HCT116 (cell line): ENCODE measurements at regions not wholly inside any gene's neighbourhood (a gene's known extent, or its start where the extent isn't known, plus 50 kb on each side); places are given as distances from the start of the nearest gene placed in this dataset.

ENCODE experiments used
- ATAC-seq: fragments of 200-7000 bp; cut with Tn5 transposase; 2 replicates; pipeline ENCODE4 v1.9.1; 2020; ENCODE audit warnings: mild to moderate bottlenecking, moderate library complexity
- BruUV-seq: library from RNA; stranded (reverse); fragments of 400-500 nt; replicated peaks from 2 replicates; lab custom pipeline; 2021; lab: Mats Ljungman, UMichigan
- CTCF ChIA-PET: fragments of 300-600 bp; sonication (Branson Sonifier 250); formaldehyde crosslinking; loops from one replicate; lab custom pipeline; 2021; ENCODE audit warnings: antibody characterized with exemption; lab: Charles Lee
- POLR2A ChIA-PET: fragments of 300-600, 350-600 bp; sonication (Branson Sonifier 250); formaldehyde crosslinking; loops from one replicate; lab custom pipeline; 2021; ENCODE audit warnings: antibody characterized with exemption; lab: Charles Lee
- RAD21 ChIA-PET, 2 experiments: fragments of 300-600 bp; sonication (Branson Sonifier 250); formaldehyde crosslinking; loops; one replicate each; lab custom pipeline; 2023; ENCODE audit warnings: low total read pairs in 2 of 2; ENCODE audit not compliant: uncharacterized antibody in 2 of 2, unreplicated experiment in 2 of 2, low non-redundant PET in 1 of 2; lab: Charles Lee
- DNase-seq: peaks from one replicate; pipeline ENCODE4 v3.0.0-alpha.2; 2010; ENCODE audit warnings: low read depth, low spot score
- H2AFZ ChIP-seq: fragments of 200-600 bp; shearing (Covaris generic), sonication (generic); 2 replicates; pipeline ENCODE4 v1.6.1; 2017; ENCODE audit warnings: low read depth, mixed run types, mixed read lengths, antibody characterized with exemption, low read length; ENCODE audit not compliant: poor library complexity, severe bottlenecking
- H3K27ac ChIP-seq: 2 replicates; pipeline ENCODE4 v1.5.1; 2012; ENCODE audit warnings: low read depth, low read length
- H3K27me3 ChIP-seq: fragments of 200-600 bp; sonication (generic); 2 replicates; pipeline ENCODE4 v1.6.1; 2016; ENCODE audit warnings: mixed run types, low read length, mixed read lengths; ENCODE audit not compliant: insufficient read depth
- H3K36me3 ChIP-seq, 2 experiments: fragments of 200-500 bp in 1 of 2; fragments of 200-600 bp in 1 of 2; sonication (Bioruptor generic) in 1 of 2; sonication (generic) in 1 of 2; 2 replicates each; pipeline versions ENCODE4 v1.5.1 to v1.6.1; 2014 to 2016; ENCODE audit warnings: low read length in 2 of 2, inconsistent platforms in 1 of 2, mixed read lengths in 1 of 2, mixed run types in 1 of 2; ENCODE audit not compliant: insufficient read depth in 2 of 2, control insufficient read depth in 1 of 2
- H3K4me1 ChIP-seq, 2 experiments: fragments of 200-600 bp in 1 of 2; sonication (generic) in 1 of 2; 2 replicates each; pipeline versions ENCODE4 v1.5.1 to v1.6.1; 2012 to 2017; ENCODE audit warnings: low read length in 2 of 2, inconsistent platforms in 1 of 2, mild to moderate bottlenecking in 1 of 2, mixed read lengths in 1 of 2, mixed run types in 1 of 2, moderate library complexity in 1 of 2; ENCODE audit not compliant: insufficient read depth in 2 of 2, control insufficient read depth in 1 of 2
- H3K4me2 ChIP-seq: fragments of 200-600 bp; sonication (generic); 2 replicates; pipeline ENCODE4 v1.6.1; 2017; ENCODE audit warnings: mixed run types, low read length, mixed read lengths
- H3K4me3 ChIP-seq, 2 experiments: fragments of 200-600 bp in 1 of 2; sonication (generic) in 1 of 2; replicated peaks in 1 of 2; 2 replicates each; pipeline ENCODE4 v1.5.1; 2011 to 2016; ENCODE audit warnings: low read length in 2 of 2, control low read depth in 1 of 2, low read depth in 1 of 2, mild to moderate bottlenecking in 1 of 2, mixed read lengths in 1 of 2, mixed run types in 1 of 2
- H3K79me2 ChIP-seq: fragments of 200-600 bp; sonication (generic); 2 replicates; pipeline ENCODE4 v1.6.1; 2017; ENCODE audit warnings: mild to moderate bottlenecking, mixed run types, low read length, moderate library complexity, mixed read lengths; ENCODE audit not compliant: insufficient read depth
- H3K9ac ChIP-seq: fragments of 200-600 bp; sonication (generic); 2 replicates; pipeline ENCODE4 v1.6.1; 2016; ENCODE audit warnings: low read length, mixed read lengths
- H3K9me2 ChIP-seq: fragments of 200-600 bp; sonication (generic), shearing (Covaris generic); 2 replicates; pipeline ENCODE4 v1.6.1; 2017; ENCODE audit warnings: mixed run types, mild to moderate bottlenecking, moderate library complexity; ENCODE audit not compliant: insufficient read depth
- H3K9me3 ChIP-seq, 2 experiments: fragments of 200-500 bp in 1 of 2; fragments of 200-600 bp in 1 of 2; sonication (Bioruptor generic) in 1 of 2; sonication (generic) in 1 of 2; 2 replicates each; pipeline ENCODE4 v1.6.1; 2014 to 2017; ENCODE audit warnings: low read length in 2 of 2, mixed read lengths in 2 of 2, inconsistent platforms in 1 of 2, low read depth in 1 of 2, mild to moderate bottlenecking in 1 of 2, mixed run types in 1 of 2, moderate library complexity in 1 of 2; ENCODE audit not compliant: control insufficient read depth in 1 of 2, insufficient read depth in 1 of 2
- H4K20me1 ChIP-seq: fragments of 200-600 bp; sonication (generic), shearing (Covaris generic); 2 replicates; pipeline ENCODE4 v1.6.1; 2017; ENCODE audit warnings: mixed run types, mild to moderate bottlenecking, moderate library complexity; ENCODE audit not compliant: insufficient read depth
- CBX3 ChIP-seq: IDR thresholded peaks from 2 replicates; pipeline ENCODE4 v1.6.1; 2012; ENCODE audit warnings: low read depth
- CEBPB ChIP-seq: IDR thresholded peaks from 2 replicates; pipeline ENCODE4 v1.6.1; 2012; ENCODE audit warnings: low read depth
- EGR1 ChIP-seq: IDR thresholded peaks from 2 replicates; pipeline ENCODE4 v1.6.1; 2012; ENCODE audit warnings: low read depth
- EZH2phosphoT487 ChIP-seq: fragments of 200-600 bp; IDR thresholded peaks from 2 replicates; pipeline ENCODE4 v1.6.1; 2018; ENCODE audit warnings: antibody characterized with exemption, borderline replicate concordance
- JUND ChIP-seq: IDR thresholded peaks from 2 replicates; pipeline ENCODE4 v1.6.1; 2012
- MAX ChIP-seq: IDR thresholded peaks from 2 replicates; pipeline ENCODE4 v1.6.1; 2012
- POLR2AphosphoS5 ChIP-seq: IDR thresholded peaks from 2 replicates; pipeline ENCODE4 v1.6.1; 2011; ENCODE audit warnings: mild to moderate bottlenecking, low read depth, low read length, moderate library complexity
- RAD21 ChIP-seq: IDR thresholded peaks from 2 replicates; pipeline ENCODE4 v1.6.1; 2012; ENCODE audit warnings: low read depth, mild to moderate bottlenecking
- REST ChIP-seq: IDR thresholded peaks from 2 replicates; pipeline ENCODE4 v1.6.1; 2012; ENCODE audit warnings: low read depth
- SP1 ChIP-seq: IDR thresholded peaks from 2 replicates; pipeline ENCODE4 v1.6.1; 2012; ENCODE audit warnings: low read depth
- YY1 ChIP-seq: IDR thresholded peaks from 2 replicates; pipeline ENCODE4 v1.6.1; 2011; ENCODE audit warnings: low read length, low read depth, moderate library complexity, mild to moderate bottlenecking; ENCODE audit not compliant: insufficient replicate concordance; ENCODE audit errors: extremely low read depth
- ZFX ChIP-seq: fragments of 450-650 bp; IDR thresholded peaks from 2 replicates; pipeline ENCODE4 v1.6.1; 2017
- ZNF274 ChIP-seq: fragments of 200-500 bp; sonication (Bioruptor generic); IDR thresholded peaks from 2 replicates; pipeline ENCODE4 v1.6.1; 2014; ENCODE audit warnings: mild to moderate bottlenecking, low read depth, low read length, inconsistent platforms
- intact Hi-C: fragments of 100-400 bp; cut with micrococcal nuclease; formaldehyde crosslinking; loops from 2 replicates; pipeline ENCODE4 v1.10.0; 2022
- TF ChIP-seq, protein P1 (sequence below): IDR thresholded peaks from 2 replicates; pipeline ENCODE4 v1.6.1; 2011; ENCODE audit warnings: mild to moderate bottlenecking, low read length, moderate library complexity; ENCODE audit not compliant: insufficient replicate concordance; ENCODE audit errors: extremely low read depth

- H3K9me3 ChIP-seq: no peaks in the 10 kb centered on the region; a peak in 1 of 4 replicates
- TF ChIP-seq CBX3 (no peak), ZNF274 (no peak), YY1 (no peak), MAX (no peak), JUND (no peak)
- H3K36me3 ChIP-seq: no peaks in the 10 kb centered on the region
- H3K9ac ChIP-seq: no peak overlapping the region
- no peaks in the 10 kb centered on the region for H3K27me3 ChIP-seq
- H3K4me1 ChIP-seq: peaks cover 2 to 5% of the 10 kb centered on the region in 2 experiments; a peak in 2 of 4 replicates
- POLR2A ChIA-PET: no interaction called here
- no peaks in the 10 kb centered on the region for H3K9me2 ChIP-seq
- H3K79me2 ChIP-seq: no peaks in the 10 kb centered on the region
- CTCF ChIA-PET: no interaction called here
- no peak overlapping the region for H3K4me3 ChIP-seq
- H2AFZ ChIP-seq: no peak overlapping the region
- no peaks in the 10 kb centered on the region for H4K20me1 ChIP-seq
- RAD21 ChIA-PET: no interaction called here
- no peak for DNase-seq
- intact Hi-C loops: no loop called here
- no peak for ATAC-seq
- BruUV-seq: no TSS peak
- H3K27ac ChIP-seq: no peak overlapping the region
- no peak overlapping the region for H3K4me2 ChIP-seq
These were observed 173.0 kb upstream of the ECI2 start for GRCh38 chr6:4308364-4308763.

- ATAC-seq (no peak), DNase-seq (no peak)
- H3K9ac ChIP-seq: no peak overlapping the region
- ChIA-PET CTCF (no interaction called here), RAD21 (no interaction called here), POLR2A (no interaction called here)
- TF ChIP-seq JUND (no peak), EZH2phosphoT487 (no peak), EGR1 (no peak), CBX3 (no peak), CEBPB (no peak), POLR2AphosphoS5 (no peak), SP1 (no peak), REST (no peak), RAD21 (no peak), ZFX (no peak), MAX (no peak), ZNF274 (no peak), YY1 (no peak)
- TF ChIP-seq, protein P1, sequence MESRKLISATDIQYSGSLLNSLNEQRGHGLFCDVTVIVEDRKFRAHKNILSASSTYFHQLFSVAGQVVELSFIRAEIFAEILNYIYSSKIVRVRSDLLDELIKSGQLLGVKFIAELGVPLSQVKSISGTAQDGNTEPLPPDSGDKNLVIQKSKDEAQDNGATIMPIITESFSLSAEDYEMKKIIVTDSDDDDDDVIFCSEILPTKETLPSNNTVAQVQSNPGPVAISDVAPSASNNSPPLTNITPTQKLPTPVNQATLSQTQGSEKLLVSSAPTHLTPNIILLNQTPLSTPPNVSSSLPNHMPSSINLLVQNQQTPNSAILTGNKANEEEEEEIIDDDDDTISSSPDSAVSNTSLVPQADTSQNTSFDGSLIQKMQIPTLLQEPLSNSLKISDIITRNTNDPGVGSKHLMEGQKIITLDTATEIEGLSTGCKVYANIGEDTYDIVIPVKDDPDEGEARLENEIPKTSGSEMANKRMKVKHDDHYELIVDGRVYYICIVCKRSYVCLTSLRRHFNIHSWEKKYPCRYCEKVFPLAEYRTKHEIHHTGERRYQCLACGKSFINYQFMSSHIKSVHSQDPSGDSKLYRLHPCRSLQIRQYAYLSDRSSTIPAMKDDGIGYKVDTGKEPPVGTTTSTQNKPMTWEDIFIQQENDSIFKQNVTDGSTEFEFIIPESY: no peak
- no peaks in the 10 kb centered on the region for H3K4me1 ChIP-seq
- no peaks in the 10 kb centered on the region for H3K27me3 ChIP-seq
- no peak overlapping the region for H2AFZ ChIP-seq
- intact Hi-C loops: no loop called here
- H3K4me3 ChIP-seq: no peak overlapping the region
- H4K20me1 ChIP-seq: no peaks in the 10 kb centered on the region
- H3K9me3 ChIP-seq: no peaks in the 10 kb centered on the region
- H3K36me3 ChIP-seq: no peaks in the 10 kb centered on the region
- no peaks in the 10 kb centered on the region for H3K9me2 ChIP-seq
- BruUV-seq: no TSS peak
- no peak overlapping the region for H3K27ac ChIP-seq
- H3K79me2 ChIP-seq: no peaks in the 10 kb centered on the region
- H3K4me2 ChIP-seq: no peak overlapping the region
These were observed 169.6 kb upstream of the ECI2 start for GRCh38 chr6:4304927-4305455.
